ENCODE measurements at regions not wholly inside any gene's neighbourhood (a gene's known extent, or its start where the extent isn't known, plus 50 kb on each side); places are given as distances from the start of the nearest gene placed in this dataset.

DNA sequence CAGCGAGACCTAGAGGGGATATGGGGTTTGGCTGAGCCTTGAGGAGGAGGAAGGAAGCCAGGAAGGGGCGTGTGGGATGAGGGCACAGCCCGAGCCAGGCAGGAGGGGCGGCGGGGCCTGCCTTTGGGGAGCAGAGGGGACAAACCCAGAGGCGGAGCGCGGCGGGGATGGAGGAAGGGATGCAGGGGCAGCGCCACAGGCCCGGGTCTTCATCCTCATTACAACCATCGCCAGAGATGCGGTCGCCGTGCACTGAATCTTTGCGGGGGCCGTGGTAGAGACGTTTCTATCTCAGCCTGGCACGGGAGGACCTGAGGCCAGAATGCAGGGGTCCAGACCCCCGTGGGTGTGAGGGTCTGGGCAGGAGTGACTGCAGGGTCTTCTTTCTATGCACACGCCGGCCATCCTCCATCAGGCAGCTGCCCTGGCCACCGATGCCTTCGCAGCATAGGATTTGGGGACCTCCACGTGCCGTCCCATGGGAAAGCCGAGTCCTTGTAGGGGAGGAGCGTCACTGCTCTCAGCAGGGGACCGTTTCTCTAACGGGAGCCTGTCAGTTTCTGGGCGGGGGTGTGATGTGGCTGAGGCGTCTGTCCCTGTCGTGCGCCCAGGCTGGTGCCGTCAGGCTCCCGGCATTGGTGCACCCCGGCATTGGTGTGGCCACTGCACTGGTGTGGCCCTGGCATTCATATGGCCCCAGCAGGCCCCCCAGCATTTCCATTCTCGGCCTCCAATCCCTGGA lies 1267.9 kb downstream of the BRD1 start:
- no peak for DNase-seq (ENCODE audit: low read depth)

- DNase-seq (ENCODE audit: low read depth): no peak
Observed at GRCh38 chr22:48558606-48559402, 1268.9 kb downstream of the BRD1 start.

DNA sequence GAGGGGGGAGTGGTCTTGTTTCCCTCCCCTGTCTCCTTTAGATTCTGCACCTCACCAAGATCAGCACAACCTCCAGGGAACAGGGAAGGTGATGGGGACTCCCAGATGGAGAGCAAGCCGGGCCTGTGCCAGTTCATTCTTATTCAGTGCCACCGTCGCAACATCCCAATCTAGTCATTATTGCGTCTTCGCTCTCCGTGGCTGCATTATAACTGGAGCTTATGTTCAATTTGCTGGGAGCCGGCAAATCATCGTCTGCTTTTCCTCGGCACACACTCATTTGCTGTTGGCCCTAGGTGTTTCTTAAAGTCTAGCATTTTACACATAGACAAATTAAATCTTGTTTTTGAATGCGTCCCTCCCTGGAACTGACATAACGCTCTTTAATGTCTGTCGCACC lies 1269.7 kb downstream of the BRD1 start:
- DNase-seq (ENCODE audit: low read depth): no peak

DNA sequence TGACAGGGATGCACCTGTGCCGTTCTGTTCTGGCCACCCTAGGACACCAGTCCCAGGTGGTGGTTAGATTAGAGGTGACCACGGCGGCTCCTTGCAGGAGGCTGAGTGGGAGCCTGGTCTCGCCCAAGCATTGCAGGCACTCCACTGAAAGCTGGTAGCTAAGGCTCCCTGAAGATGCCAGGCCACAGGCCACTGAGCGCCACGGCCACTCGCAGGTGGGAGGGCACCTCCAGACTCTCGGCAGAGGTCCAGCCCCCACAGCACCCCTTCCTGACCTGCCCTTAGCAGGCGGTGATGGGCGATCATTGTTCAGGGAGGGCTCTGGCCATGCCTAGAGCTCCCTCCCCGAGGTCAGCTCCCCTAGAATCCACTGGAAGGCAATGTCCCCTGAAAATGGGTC lies 1270.2 kb downstream of the BRD1 start:
- no peak for DNase-seq (ENCODE audit: low read depth)

- DNase-seq (ENCODE audit: low read depth): no peak
Observed at GRCh38 chr22:48556751-48557150, 1270.9 kb downstream of the BRD1 start.

GRCh38 chr22:48556222-48556621 lies 1271.5 kb downstream of the BRD1 start:
- DNase-seq (ENCODE audit: low read depth): no peak

DNA sequence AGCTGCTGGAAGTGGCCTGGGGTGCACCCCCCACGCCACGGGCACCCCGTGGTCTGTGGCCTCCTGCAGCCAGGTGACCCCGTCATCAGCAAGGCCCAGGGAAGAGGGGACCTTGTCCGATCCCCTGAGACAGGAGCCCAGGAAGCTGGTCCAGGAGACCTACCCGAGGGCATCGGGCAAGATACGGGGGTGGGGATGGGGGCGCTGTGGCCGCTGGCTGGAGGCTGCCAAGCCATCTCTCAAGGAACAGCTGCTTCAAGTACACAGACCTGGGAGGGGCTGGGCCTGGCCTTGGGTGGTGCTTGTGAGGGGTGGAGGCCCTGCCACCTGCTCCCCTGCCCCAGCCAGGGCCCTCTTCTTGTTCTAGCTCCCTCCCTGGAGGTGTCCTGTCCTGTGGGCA lies 1272.1 kb downstream of the BRD1 start:
- no peak for DNase-seq (ENCODE audit: low read depth)

- DNase-seq (ENCODE audit: low read depth): no peak
Observed at GRCh38 chr22:48554893-48555572, 1272.6 kb downstream of the BRD1 start.

- no peak for DNase-seq (ENCODE audit: low read depth)
Observed at GRCh38 chr22:48553694-48554308, 1273.9 kb downstream of the BRD1 start.

- DNase-seq (ENCODE audit: low read depth): no peak
Observed at GRCh38 chr22:48553119-48553518, 1274.6 kb downstream of the BRD1 start.

DNA sequence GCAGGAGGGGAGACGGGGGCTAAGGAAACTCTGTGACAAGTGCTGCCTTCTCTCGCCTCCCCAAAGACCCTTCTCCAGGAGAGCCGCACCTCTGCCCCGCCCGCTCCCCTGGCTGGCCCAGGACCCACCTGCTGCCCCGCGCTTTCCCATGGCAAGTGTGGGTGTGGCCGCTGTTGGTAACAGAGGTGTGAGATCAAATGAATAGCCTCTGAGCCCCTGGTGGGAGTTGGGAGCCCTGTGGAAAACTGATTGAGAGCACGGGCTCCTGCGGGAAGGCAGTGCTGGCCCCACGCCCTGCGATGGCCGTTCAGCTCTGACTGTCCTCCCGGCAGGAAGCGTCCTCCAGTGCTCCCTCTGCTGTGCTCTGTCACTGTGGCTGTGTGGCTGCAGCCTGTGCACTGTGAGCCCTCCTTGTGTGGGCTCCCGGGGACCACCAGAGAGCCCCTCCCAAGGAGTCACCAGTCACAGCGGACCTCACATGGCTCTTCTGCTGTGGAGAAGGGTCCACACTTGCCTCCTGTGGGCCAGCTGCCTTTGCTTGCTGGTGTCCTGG lies 1275.9 kb downstream of the BRD1 start:
- no peak for DNase-seq (ENCODE audit: low read depth)

GRCh38 chr22:48551061-48551460 lies 1276.6 kb downstream of the BRD1 start:
- DNase-seq (ENCODE audit: low read depth): no peak

DNA sequence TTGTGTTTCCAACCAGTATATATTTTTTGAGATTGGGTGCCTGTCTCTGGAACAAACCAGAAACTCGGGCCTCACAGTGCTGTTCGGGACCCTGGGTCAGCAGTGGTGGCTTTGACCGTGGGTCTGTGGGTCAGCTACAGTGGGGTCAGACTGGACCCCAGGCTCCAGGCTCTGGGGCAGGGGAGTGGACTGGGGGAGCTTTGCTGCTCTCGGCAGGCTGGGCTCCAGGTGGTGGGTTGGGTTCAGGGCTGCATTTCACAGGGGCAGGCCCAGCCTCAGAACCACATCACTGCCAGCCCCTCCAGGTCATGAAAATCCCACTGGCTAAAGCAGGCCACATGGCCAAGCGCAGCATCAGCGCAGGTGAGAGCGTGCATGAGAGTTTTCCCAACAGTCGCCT lies 1279.3 kb downstream of the BRD1 start:
- no peak for DNase-seq (ENCODE audit: low read depth)

DNA sequence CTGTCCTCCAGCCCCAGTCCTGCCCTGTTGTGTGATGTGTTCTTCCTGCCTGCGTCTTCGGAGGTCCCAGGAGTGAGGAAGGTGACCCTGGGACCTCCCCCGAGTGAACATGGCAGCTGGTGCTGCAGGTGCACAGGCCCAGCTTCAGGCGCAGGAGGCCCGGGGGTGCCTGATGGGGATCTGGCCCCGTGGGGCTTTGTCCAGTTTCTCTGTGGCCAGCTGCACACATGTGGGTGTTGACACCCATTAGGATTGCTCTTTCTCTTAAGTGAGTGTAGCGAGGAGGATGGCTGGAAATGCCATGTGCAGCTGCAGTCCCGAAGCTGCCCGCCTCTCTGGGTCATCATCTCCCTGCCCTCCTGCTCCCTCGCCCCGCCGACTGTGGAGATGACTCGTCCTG lies 1279.7 kb downstream of the BRD1 start:
- no peak for DNase-seq (ENCODE audit: low read depth)

DNA sequence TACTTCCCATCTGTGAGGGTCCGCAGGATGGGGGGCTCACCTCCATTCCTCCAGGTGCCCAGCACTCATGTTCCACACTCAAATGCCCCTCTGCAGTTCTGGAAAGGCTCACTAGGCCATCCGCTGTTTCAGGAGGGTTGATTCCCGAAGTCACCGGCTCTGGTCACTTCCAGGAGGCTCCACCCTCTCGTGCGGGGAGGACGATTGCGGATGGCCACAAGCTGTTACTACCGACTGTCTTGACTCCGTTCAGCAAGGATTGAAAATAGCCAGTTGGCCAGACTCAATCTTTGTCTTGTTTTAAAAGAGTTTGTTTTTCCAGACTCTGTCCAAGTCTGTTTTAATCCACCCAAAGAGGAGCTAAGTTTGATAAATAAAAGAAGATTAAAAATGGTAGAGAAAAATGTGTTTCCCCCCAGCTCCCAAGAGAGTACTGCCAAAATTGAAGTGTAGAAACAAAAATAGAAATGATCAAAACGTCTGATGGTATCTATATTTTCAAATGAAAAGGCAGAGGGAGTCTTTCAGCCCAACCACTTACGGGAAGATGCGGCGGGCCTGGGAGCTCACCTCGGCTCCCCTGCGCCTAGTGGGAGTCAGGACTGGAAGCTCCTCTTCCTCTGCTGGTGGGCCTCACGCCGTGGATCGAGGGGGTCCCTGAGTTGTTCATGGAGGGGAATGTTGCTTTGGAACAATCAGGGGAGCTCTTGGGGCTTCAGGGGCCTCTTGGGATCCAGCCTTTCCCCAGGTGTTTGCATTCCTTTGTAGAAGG lies 1280.8 kb downstream of the BRD1 start:
- no peak for DNase-seq (ENCODE audit: low read depth)

GRCh38 chr22:48545987-48546386 lies 1281.7 kb downstream of the BRD1 start:
- no peak for DNase-seq (ENCODE audit: low read depth)

DNA sequence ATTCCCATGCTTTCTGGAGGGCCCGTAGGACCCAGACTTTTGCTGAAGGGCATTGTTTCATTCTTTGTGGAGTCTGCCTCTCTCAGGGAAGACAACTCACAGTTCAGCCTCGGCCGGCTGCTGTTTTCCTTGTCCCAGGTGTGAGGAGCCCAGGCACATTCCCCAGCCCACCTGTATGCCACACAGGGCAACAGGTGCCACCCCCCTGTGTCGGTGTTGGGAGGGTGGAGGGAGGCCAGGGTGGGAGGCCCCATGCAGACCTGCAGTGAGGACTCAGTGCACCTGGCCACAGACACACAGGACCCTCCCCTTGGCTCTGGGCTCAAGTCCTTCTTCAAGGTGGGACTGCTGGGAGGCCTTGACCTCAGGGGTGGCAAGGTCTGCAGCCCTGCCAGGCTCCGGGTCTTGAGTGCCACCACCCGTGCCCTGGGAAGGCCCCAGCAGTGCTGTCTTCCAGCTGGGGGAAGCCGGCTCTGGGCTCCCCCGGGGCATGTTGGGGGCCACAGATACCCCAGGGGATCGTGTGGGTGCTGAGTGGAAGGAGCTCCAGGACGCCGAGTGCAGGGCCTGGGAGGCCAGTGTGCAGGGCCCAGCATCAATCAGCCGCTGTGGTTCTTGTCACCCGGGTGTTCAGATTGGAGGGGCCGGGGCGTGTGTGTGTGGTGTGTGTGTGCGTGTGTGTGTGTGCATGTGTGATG lies 1286.1 kb downstream of the BRD1 start:
- no peak for DNase-seq (ENCODE audit: low read depth)

GRCh38 chr22:48539261-48539660 lies 1288.4 kb downstream of the BRD1 start:
- no peak for DNase-seq (ENCODE audit: low read depth)

DNA sequence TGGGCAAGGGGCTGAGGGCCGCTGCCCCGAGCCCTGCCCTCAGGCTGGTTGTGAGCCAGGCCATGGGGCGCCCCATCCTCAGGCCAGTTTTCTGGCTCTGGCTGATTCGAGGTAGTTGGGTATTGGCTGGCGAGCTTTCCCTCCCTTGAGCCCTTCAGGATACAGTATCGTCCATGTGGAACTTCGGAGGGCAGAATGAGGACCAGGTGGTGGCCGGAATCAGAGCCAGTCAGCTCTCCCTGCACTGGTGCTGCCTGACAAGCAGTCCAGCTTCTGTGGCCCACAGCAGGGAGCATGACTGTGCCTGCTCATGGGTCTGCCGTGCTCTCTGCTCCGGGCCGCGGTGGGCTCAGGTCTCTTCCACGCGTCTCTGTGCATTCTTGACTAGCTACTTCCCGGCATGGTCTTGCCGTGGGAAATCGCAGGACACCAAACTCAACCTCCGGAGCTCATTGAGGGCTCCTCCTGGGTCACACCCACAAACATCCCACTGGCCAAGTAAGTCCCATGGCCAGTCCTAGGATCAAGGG lies 1289.3 kb downstream of the BRD1 start:
- DNase-seq (ENCODE audit: low read depth): no peak

GRCh38 chr22:48537343-48537680 lies 1290.4 kb downstream of the BRD1 start:
- no peak for DNase-seq (ENCODE audit: low read depth)
